ENCODE measurements at regions not wholly inside any gene's neighbourhood (a gene's known extent, or its start where the extent isn't known, plus 50 kb on each side); places are given as distances from the start of the nearest gene placed in this dataset.

DNA sequence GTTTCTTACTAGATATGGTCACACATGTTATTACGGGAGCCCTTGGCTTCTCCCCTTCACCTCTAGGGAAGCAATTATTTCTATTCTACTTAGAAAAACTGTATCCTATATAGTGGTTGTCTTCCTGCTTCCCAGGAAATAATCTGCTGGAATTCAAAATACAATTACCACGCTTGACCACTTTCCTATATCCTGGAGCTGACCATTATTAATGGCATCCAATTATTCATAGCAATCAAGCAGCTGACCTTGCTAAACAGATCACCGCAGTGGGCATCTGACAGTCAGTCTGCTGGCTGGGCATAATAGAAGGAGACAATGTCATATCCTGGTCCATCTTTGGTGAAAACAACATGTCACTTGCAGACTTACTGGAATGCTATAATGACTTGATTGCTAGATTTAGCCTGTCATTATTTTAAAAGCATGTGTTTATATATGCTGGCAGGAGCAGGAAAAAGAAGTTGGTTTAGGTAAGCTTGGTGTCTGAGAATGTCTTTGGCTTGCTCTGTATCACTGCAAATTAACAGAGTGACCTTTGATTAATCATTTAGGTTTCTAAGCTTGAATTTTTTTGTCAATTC is 325.6 kb upstream of the FAM98A start:
- TF ChIP-seq, protein P1, sequence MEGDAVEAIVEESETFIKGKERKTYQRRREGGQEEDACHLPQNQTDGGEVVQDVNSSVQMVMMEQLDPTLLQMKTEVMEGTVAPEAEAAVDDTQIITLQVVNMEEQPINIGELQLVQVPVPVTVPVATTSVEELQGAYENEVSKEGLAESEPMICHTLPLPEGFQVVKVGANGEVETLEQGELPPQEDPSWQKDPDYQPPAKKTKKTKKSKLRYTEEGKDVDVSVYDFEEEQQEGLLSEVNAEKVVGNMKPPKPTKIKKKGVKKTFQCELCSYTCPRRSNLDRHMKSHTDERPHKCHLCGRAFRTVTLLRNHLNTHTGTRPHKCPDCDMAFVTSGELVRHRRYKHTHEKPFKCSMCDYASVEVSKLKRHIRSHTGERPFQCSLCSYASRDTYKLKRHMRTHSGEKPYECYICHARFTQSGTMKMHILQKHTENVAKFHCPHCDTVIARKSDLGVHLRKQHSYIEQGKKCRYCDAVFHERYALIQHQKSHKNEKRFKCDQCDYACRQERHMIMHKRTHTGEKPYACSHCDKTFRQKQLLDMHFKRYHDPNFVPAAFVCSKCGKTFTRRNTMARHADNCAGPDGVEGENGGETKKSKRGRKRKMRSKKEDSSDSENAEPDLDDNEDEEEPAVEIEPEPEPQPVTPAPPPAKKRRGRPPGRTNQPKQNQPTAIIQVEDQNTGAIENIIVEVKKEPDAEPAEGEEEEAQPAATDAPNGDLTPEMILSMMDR (IDR thresholded peaks at IDR 0.05; ENCODE audit: low read depth, low read length) = no peak
- no peak for TF ChIP-seq POLR2A (IDR thresholded peaks at IDR 0.05; ENCODE audit: extremely low read depth, insufficient read length)
